Lower leg skin (tissue), 3 donors: ENCODE measurements at regions not wholly inside any gene's neighbourhood (a gene's known extent, or its start where the extent isn't known, plus 50 kb on each side); places are given as distances from the start of the nearest gene placed in this dataset.

ENCODE experiments used
- POLR2A ChIP-seq, 2 donors: fragments of 450-650 bp; IDR thresholded peaks; one replicate each; pipeline ENCODE4 v1.6.1; 2016 to 2017; ENCODE audit warnings: antibody characterized with exemption in 2 of 2, mild to moderate bottlenecking in 1 of 2, moderate library complexity in 1 of 2
- TF ChIP-seq, protein P1 (sequence below), 3 donors: fragments of 450-650 bp; IDR thresholded peaks; one replicate each; pipeline ENCODE4 v1.5.1; 2016; ENCODE audit warnings: antibody characterized with exemption in 3 of 3, mild to moderate bottlenecking in 3 of 3, moderate library complexity in 2 of 3

GRCh38 chr16:65688301-65688700, 566.4 kb upstream of the CDH11 start:
- TF ChIP-seq, protein P1, sequence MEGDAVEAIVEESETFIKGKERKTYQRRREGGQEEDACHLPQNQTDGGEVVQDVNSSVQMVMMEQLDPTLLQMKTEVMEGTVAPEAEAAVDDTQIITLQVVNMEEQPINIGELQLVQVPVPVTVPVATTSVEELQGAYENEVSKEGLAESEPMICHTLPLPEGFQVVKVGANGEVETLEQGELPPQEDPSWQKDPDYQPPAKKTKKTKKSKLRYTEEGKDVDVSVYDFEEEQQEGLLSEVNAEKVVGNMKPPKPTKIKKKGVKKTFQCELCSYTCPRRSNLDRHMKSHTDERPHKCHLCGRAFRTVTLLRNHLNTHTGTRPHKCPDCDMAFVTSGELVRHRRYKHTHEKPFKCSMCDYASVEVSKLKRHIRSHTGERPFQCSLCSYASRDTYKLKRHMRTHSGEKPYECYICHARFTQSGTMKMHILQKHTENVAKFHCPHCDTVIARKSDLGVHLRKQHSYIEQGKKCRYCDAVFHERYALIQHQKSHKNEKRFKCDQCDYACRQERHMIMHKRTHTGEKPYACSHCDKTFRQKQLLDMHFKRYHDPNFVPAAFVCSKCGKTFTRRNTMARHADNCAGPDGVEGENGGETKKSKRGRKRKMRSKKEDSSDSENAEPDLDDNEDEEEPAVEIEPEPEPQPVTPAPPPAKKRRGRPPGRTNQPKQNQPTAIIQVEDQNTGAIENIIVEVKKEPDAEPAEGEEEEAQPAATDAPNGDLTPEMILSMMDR (IDR thresholded peaks at IDR 0.05), result no peak
- no peak for TF ChIP-seq POLR2A (IDR thresholded peaks at IDR 0.05)
